ENCODE measurements at regions not wholly inside any gene's neighbourhood (a gene's known extent, or its start where the extent isn't known, plus 50 kb on each side); places are given as distances from the start of the nearest gene placed in this dataset.
"Not testable (repeated sequence)": the region's sequence is repeated elsewhere in the genome, so short reads cannot be mapped to it uniquely, and the experiment has no call there.

GRCh38 chr1:222377428-222378088 lies 170.3 kb downstream of the HHIPL2 start:
- no peaks in the 10 kb centered on the region for H3K9me3 ChIP-seq
- no peaks in the 10 kb centered on the region for H3K4me1 ChIP-seq
- intact Hi-C loops (cut with DNase I; ENCODE audit: low total_unique reads), result no loop called here
- H3K27ac ChIP-seq, result no peak overlapping the region
- 59 to 81% (median 71%) methylated on average over 6 of the region's 6 CpGs for WGBS, 5 donors
- no peaks in the 10 kb centered on the region for H3K36me3 ChIP-seq
- DNase-seq, result no peak
- TF ChIP-seq CTCF (IDR thresholded peaks at IDR 0.05) (no peak), POLR2A (IDR thresholded peaks at IDR 0.05) (no peak), EP300 (IDR thresholded peaks at IDR 0.05) (no peak), POLR2AphosphoS5 (IDR thresholded peaks at IDR 0.05) (no peak)
- no peak overlapping the region for H3K4me3 ChIP-seq
- no peaks in the 10 kb centered on the region for H3K27me3 ChIP-seq

- DNase-seq; H3K4me3 ChIP-seq; H3K27ac ChIP-seq; H3K9me3 ChIP-seq; intact Hi-C loops (cut with DNase I; ENCODE audit: low total_unique reads); H3K36me3 ChIP-seq; H3K27me3 ChIP-seq; H3K4me1 ChIP-seq: not testable (repeated sequence)
- 81 to 100% (median 89%) methylated on average over 1 of the region's 1 CpG for WGBS, 5 donors
These were observed 171.1 kb downstream of the HHIPL2 start for GRCh38 chr1:222376791-222377190.

- H3K27me3 ChIP-seq, result no peaks in the 10 kb centered on the region
- no peak overlapping the region for H3K27ac ChIP-seq
- WGBS, 5 donors, result 85 to 97% (median 96%) methylated on average over 2 of the region's 2 CpGs
- no peaks in the 10 kb centered on the region for H3K4me1 ChIP-seq
- TF ChIP-seq POLR2A (IDR thresholded peaks at IDR 0.05), result no peak
- TF ChIP-seq CTCF (IDR thresholded peaks at IDR 0.05), result no peak
- no peak for TF ChIP-seq POLR2AphosphoS5 (IDR thresholded peaks at IDR 0.05)
- TF ChIP-seq EP300 (IDR thresholded peaks at IDR 0.05), result no peak
- no peak for DNase-seq
- intact Hi-C loops (cut with DNase I; ENCODE audit: low total_unique reads), result no loop called here
- H3K36me3 ChIP-seq, result no peaks in the 10 kb centered on the region
- H3K4me3 ChIP-seq, result no peak overlapping the region
- H3K9me3 ChIP-seq, result no peaks in the 10 kb centered on the region
These were observed 172.2 kb downstream of the HHIPL2 start for GRCh38 chr1:222375701-222376100.

GRCh38 chr1:222373831-222374602 lies 173.9 kb downstream of the HHIPL2 start:
- Histone ChIP-seq H3K27ac (no peak overlapping the region), H3K36me3 (no peaks in the 10 kb centered on the region), H3K4me1 (no peaks in the 10 kb centered on the region), H3K9me3 (no peaks in the 10 kb centered on the region), H3K27me3 (no peaks in the 10 kb centered on the region), H3K4me3 (no peak overlapping the region)
- TF ChIP-seq POLR2AphosphoS5 (IDR thresholded peaks at IDR 0.05), result no peak
- 32 to 36% (median 33%) methylated on average over 7 of the region's 7 CpGs for WGBS, 5 donors
- DNase-seq, result peak in 1 of 2 donors; percentile 29
- intact Hi-C loops (cut with DNase I; ENCODE audit: low total_unique reads), result no loop called here

- intact Hi-C loops (cut with DNase I; ENCODE audit: low total_unique reads), result no loop called here
- no peak overlapping the region for H3K27ac ChIP-seq
- no peaks in the 10 kb centered on the region for H3K4me1 ChIP-seq
- H3K27me3 ChIP-seq, result no peaks in the 10 kb centered on the region
- no peak overlapping the region for H3K4me3 ChIP-seq
- no peaks in the 10 kb centered on the region for H3K9me3 ChIP-seq
- DNase-seq, result no peak
- H3K36me3 ChIP-seq, result no peaks in the 10 kb centered on the region
- TF ChIP-seq POLR2A (IDR thresholded peaks at IDR 0.05) (no peak), CTCF (IDR thresholded peaks at IDR 0.05) (no peak), POLR2AphosphoS5 (IDR thresholded peaks at IDR 0.05) (no peak), EP300 (IDR thresholded peaks at IDR 0.05) (no peak)
These were observed 174.7 kb downstream of the HHIPL2 start for GRCh38 chr1:222373216-222373615.

All from stomach (tissue), 8 donors.